Gastroesophageal sphincter (tissue), 4 donors: ENCODE measurements at regions not wholly inside any gene's neighbourhood (a gene's known extent, or its start where the extent isn't known, plus 50 kb on each side); places are given as distances from the start of the nearest gene placed in this dataset.
"Not testable (repeated sequence)": the region's sequence is repeated elsewhere in the genome, so short reads cannot be mapped to it uniquely, and the experiment has no call there.

Experiments used
- ATAC-seq: fragments of 150-250 bp; one replicate; pipeline ENCODE4 v1.9.1; 2016; ENCODE audit warnings: mild to moderate bottlenecking, moderate library complexity
- H3K27ac ChIP-seq, 4 donors: fragments of 200-600 bp; sonication (generic) in 3 of 4; 1 replicate in 3 of 4; 2 replicates in 1 of 4; pipeline ENCODE4 v1.5.1; 2016 to 2019
- H3K27me3 ChIP-seq: fragments of 200-600 bp; sonication (generic); one replicate; pipeline ENCODE4 v1.5.1; 2019
- H3K36me3 ChIP-seq, 2 donors: fragments of 200-600 bp; sonication (generic); one replicate each; pipeline ENCODE4 v1.5.1; 2019; ENCODE audit warnings: control low read depth in 1 of 2
- H3K4me1 ChIP-seq, 3 donors: fragments of 200-600 bp; sonication (generic); 1 replicate in 2 of 3; 2 replicates in 1 of 3; pipeline ENCODE4 v1.5.1; 2016 to 2019; ENCODE audit warnings: control low read depth in 2 of 3
- H3K4me3 ChIP-seq, 2 donors: fragments of 200-600 bp; sonication (generic); one replicate each; pipeline ENCODE4 v1.5.1; 2019; ENCODE audit warnings: mild to moderate bottlenecking in 1 of 2, moderate library complexity in 1 of 2
- H3K9me3 ChIP-seq, 3 donors: fragments of 200-600 bp; sonication (generic); one replicate each; pipeline ENCODE4 v1.5.1; 2017 to 2019; ENCODE audit warnings: control low read depth in 2 of 3
- EP300 ChIP-seq: sonication (generic); formaldehyde crosslinking; IDR thresholded peaks from one replicate; pipeline ENCODE4 v1.6.1; 2017; ENCODE audit warnings: antibody characterized with exemption, mild to moderate bottlenecking
- POLR2A ChIP-seq, 2 donors: fragments of 450-650 bp; IDR thresholded peaks; one replicate each; pipeline ENCODE4 v1.6.1; 2017; ENCODE audit warnings: antibody characterized with exemption in 2 of 2, mild to moderate bottlenecking in 2 of 2, moderate library complexity in 1 of 2
- POLR2AphosphoS5 ChIP-seq: sonication (generic); formaldehyde crosslinking; IDR thresholded peaks from one replicate; pipeline ENCODE4 v1.6.1; 2017; ENCODE audit warnings: antibody characterized with exemption
- WGBS, 2 donors: methylation state at CpG; one replicate each; pipeline ENCODE4 v1.1.5; 2018; ENCODE audit warnings: low coverage in 1 of 2; 5-methylcytosine and 5-hydroxymethylcytosine counted together
- TF ChIP-seq, protein P1 (sequence below), 4 experiments: fragments of 200-600 bp in 2 of 4; fragments of 450-650 bp in 2 of 4; sonication (generic) in 1 of 4; IDR thresholded peaks; one replicate each; pipeline ENCODE4 v1.5.1; 2017 to 2019; ENCODE audit warnings: antibody characterized with exemption in 4 of 4, mild to moderate bottlenecking in 2 of 4, moderate library complexity in 2 of 4

DNA sequence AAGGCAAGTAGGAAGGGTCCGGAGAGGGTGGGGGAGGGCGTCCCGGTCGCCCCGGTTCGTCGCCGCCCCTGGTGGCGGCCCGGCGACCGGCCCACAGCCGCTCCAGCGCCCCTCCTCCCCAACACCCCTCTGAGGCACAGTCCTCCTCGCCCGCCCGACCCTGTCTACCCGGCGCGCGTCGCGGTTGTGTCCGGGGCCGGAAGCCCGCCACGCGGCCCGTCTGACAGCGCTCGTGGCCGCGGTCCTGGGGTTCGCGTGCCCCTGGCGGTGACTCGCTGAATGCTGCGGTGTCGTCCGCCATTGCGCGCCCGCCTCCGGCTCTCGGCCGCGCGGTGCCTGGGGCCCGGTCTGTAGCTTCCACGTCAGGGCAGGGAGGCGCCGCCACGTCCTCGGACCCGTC is 335.3 kb upstream of the DEFB115 start:
- H3K9me3 ChIP-seq: peaks cover 0 to 45% (median 0%) of the 10 kb centered on the region in 3 donors
- no peak overlapping the region for H3K4me3 ChIP-seq
- WGBS, 2 donors: 43% methylated on average over 13 of the region's 55 CpGs; no CpG with 5 or more reads in 1 of the 2 donors
- no peaks in the 10 kb centered on the region for H3K4me1 ChIP-seq
- peaks cover 18% of the 10 kb centered on the region for H3K27me3 ChIP-seq
- no peak for ATAC-seq
- no peaks in the 10 kb centered on the region for H3K36me3 ChIP-seq
- H3K27ac ChIP-seq: no peak overlapping the region
- TF ChIP-seq EP300 (no peak), POLR2A (IDR thresholded peaks at IDR 0.05) (no peak), POLR2AphosphoS5 (no peak)
- TF ChIP-seq, protein P1, sequence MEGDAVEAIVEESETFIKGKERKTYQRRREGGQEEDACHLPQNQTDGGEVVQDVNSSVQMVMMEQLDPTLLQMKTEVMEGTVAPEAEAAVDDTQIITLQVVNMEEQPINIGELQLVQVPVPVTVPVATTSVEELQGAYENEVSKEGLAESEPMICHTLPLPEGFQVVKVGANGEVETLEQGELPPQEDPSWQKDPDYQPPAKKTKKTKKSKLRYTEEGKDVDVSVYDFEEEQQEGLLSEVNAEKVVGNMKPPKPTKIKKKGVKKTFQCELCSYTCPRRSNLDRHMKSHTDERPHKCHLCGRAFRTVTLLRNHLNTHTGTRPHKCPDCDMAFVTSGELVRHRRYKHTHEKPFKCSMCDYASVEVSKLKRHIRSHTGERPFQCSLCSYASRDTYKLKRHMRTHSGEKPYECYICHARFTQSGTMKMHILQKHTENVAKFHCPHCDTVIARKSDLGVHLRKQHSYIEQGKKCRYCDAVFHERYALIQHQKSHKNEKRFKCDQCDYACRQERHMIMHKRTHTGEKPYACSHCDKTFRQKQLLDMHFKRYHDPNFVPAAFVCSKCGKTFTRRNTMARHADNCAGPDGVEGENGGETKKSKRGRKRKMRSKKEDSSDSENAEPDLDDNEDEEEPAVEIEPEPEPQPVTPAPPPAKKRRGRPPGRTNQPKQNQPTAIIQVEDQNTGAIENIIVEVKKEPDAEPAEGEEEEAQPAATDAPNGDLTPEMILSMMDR (IDR thresholded peaks at IDR 0.05): no peak

DNA sequence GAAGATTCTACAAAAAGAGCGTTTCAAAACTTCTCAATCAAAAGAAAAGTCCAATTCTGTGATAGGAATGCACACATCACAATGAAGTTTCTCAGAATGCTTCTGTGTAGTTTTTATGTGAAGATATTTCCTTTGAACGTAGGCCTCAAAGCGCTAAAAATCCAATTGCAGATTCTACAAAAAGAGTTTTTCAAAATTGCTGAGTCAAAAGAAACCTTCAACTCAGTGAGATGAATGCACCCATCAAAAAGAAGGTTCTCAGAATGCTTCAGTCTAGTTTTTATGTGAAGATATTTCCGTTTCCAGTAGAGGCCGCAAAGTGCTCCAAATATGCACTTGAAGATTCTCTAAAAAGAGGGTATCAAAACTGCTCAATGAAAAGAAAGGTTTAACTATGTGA is 319.7 kb upstream of the DEFB115 start:
- peaks cover 0 to 38% (median 0%) of the 10 kb centered on the region in 3 donors for H3K9me3 ChIP-seq
- no peaks in the 10 kb centered on the region for H3K36me3 ChIP-seq
- no peaks in the 10 kb centered on the region for H3K27me3 ChIP-seq
- no peak overlapping the region for H3K27ac ChIP-seq
- TF ChIP-seq POLR2AphosphoS5 (no peak), POLR2A (IDR thresholded peaks at IDR 0.05) (no peak), EP300 (no peak)
- TF ChIP-seq, protein P1 (IDR thresholded peaks at IDR 0.05): no peak
- H3K4me3 ChIP-seq: no peak overlapping the region
- 42 to 56% methylated on average over 5 of the region's 5 CpGs for WGBS, 2 donors
- no peaks in the 10 kb centered on the region for H3K4me1 ChIP-seq
- ATAC-seq: no peak

DNA sequence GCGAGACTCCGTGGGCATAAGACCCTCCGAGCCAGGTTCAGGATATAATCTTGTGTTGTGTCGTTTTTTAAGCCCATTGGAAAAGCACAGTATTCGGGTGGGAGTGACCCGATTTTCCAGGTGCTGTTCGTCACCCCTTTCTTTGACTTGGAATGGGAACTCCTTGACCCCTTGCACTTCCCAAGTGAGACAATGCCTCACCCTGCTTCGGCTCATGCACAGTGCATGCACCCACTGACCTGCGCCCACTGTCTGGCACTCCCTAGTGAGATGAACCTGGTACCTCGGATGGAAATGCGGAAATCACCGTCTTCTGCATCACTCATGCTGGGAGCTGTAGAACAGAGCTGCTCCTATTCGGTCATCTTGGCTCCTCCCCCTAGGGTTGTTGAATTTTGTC is 307.7 kb upstream of the DEFB115 start:
- no peaks in the 10 kb centered on the region for H3K36me3 ChIP-seq
- no peak overlapping the region for H3K27ac ChIP-seq
- no peak for ATAC-seq
- TF ChIP-seq EP300 (no peak), POLR2AphosphoS5 (no peak), POLR2A (IDR thresholded peaks at IDR 0.05) (no peak)
- TF ChIP-seq, protein P1 (IDR thresholded peaks at IDR 0.05): no peak
- H3K4me3 ChIP-seq: no peak overlapping the region
- H3K27me3 ChIP-seq: no peaks in the 10 kb centered on the region
- H3K4me1 ChIP-seq: no peaks in the 10 kb centered on the region
- peaks cover 0 to 3% (median 0%) of the 10 kb centered on the region in 3 donors for H3K9me3 ChIP-seq
- 83 to 100% methylated on average over 1 to 8 of the region's 13 CpGs for WGBS, 2 donors

DNA sequence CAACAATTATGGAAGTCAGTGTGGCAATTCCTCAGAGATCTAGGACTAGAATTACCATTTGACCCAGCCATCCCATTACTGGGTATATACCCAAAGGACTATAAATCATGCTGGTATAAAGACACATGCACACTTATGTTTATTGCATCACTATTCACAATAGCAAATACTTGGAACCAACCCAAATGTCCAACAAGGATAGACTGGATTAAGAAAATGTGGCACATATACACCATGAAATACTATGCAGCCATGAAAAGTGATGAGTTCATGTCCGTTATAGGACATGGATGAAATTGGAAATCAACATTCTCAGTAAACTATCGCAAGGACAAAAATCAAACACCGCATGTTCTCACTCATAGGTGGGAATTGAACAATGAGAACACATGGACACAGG is 306.4 kb upstream of the DEFB115 start:
- H3K4me1 ChIP-seq, H3K27ac ChIP-seq, H3K4me3 ChIP-seq, H3K9me3 ChIP-seq, H3K27me3 ChIP-seq, H3K36me3 ChIP-seq, ATAC-seq: not testable (repeated sequence)
- 78 to 85% methylated on average over 3 of the region's 3 CpGs for WGBS, 2 donors

DNA sequence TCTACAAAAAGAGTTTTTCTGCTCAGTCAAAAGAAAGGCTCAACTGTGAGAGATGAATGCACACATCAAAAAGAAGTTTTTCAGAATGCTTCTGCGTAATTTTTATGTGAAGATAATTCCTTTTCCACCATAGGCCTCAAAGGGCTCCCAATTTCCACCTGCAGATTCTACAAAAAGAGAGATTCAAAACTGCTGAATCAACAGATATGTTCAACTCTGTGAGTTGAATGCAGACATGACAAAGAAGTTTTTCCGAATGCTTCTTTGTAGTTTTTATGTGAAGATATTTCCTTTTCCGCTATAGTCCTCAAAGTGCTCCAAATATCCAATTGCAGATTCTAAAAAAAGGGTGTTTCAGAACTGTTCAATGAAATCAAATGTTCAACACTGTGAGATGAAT is 300.8 kb upstream of the DEFB115 start:
- H3K27ac ChIP-seq, H3K9me3 ChIP-seq, H3K36me3 ChIP-seq, H3K4me1 ChIP-seq, H3K4me3 ChIP-seq, H3K27me3 ChIP-seq, ATAC-seq: not testable (repeated sequence)
- WGBS, 2 donors: 50 to 55% methylated on average over 3 of the region's 3 CpGs

DNA sequence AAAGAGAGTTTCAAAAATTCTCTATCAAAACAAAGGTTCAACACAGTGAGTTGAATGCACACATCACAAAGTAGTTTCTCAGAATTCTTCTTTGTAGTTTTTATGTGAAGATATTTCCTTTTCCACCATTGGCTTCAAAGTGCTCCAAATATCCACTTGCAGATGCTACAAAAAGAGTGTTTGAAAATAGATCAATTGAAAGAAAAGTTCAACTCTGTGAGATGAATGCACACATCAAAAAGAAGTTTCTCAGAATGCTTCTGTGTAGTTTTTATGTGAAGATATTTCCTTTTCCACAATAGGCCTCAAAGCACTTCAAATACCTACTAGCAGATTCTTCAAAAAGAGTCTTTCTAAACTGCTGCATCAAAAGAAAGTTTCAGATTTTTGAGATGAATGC is 298.3 kb upstream of the DEFB115 start:
- not testable (repeated sequence) for H3K9me3 ChIP-seq, H3K4me1 ChIP-seq, H3K4me3 ChIP-seq, ATAC-seq, H3K36me3 ChIP-seq, H3K27me3 ChIP-seq, H3K27ac ChIP-seq

DNA sequence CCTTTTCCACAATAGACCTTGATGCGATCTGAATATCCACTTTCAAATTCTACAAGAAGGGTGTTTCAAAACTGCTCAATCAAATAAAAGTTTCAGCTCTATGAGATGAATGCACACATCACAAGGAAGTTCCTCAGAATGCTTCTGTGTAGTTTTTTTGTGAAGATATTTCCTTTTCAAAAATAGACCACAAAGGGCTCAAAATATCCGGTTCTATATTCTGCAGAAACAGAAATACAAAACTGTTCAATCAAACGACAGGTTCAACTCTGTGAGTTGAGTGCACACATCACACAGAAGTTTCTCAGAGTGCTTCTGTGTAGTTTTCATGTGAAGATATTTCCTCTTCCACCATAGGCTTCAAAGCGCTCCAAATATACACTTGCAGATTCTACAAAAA is 293.9 kb upstream of the DEFB115 start:
- no peak for ATAC-seq
- H3K27ac ChIP-seq: no peak overlapping the region
- peaks cover 0 to 5% (median 0%) of the 10 kb centered on the region in 3 donors for H3K9me3 ChIP-seq
- no peaks in the 10 kb centered on the region for H3K27me3 ChIP-seq
- H3K4me1 ChIP-seq: no peaks in the 10 kb centered on the region
- H3K36me3 ChIP-seq: no peaks in the 10 kb centered on the region
- WGBS, 2 donors: 68 to 73% methylated on average over 4 of the region's 4 CpGs
- TF ChIP-seq EP300: no peak
- TF ChIP-seq POLR2AphosphoS5: no peak
- no peak for TF ChIP-seq POLR2A (IDR thresholded peaks at IDR 0.05)
- TF ChIP-seq, protein P1 (IDR thresholded peaks at IDR 0.05): no peak
- no peak overlapping the region for H3K4me3 ChIP-seq

DNA sequence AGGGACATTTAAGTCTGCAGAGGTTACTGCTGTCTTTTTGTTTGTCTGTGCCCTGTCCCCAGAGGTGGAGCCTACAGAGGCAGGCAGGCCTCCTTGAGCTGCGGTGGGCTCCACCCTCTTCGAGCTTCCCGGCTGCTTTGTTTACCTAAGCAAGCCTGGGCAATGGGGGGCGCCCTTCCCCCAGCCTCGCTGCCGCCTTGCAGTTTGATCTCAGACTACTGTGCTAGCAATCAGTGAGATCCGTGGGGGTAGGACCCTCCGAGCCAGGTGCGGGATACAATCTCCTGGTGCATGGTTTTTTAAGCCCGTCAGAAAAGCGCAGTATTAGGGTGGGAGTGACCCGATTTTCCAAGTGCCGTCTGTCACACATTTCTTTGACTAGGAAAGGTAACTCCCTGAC is 281.6 kb upstream of the DEFB115 start:
- 20 to 92% methylated on average over 1 to 4 of the region's 13 CpGs for WGBS, 2 donors
- H3K4me3 ChIP-seq, H3K4me1 ChIP-seq, ATAC-seq, H3K27me3 ChIP-seq, H3K9me3 ChIP-seq, H3K36me3 ChIP-seq, H3K27ac ChIP-seq: not testable (repeated sequence)
